GM23338 (cell line): ENCODE measurements at regions not wholly inside any gene's neighbourhood (a gene's known extent, or its start where the extent isn't known, plus 50 kb on each side); places are given as distances from the start of the nearest gene placed in this dataset.

ENCODE experiments used
- ATAC-seq: fragments of 200-7000 bp; cut with Tn5 transposase; 3 replicates; pipeline ENCODE4 v1.9.1; 2020
- DNase-seq: peaks from one replicate; pipeline ENCODE4 v3.0.0-alpha.2; 2015; ENCODE audit warnings: low spot score
- H2AFZ ChIP-seq: fragments of 200-600 bp; sonication (generic); 2 replicates; pipeline ENCODE4 v1.8.0; 2016; ENCODE audit warnings: antibody characterized with exemption, mild to moderate bottlenecking, moderate library complexity
- H3F3A ChIP-seq: fragments of 200-600 bp; sonication (generic); replicated peaks from 2 replicates; pipeline ENCODE4 v1.8.0; 2017; ENCODE audit warnings: antibody characterized with exemption, mixed run types, low read depth
- H3K27ac ChIP-seq: fragments of 200-600 bp; sonication (generic); 2 replicates; pipeline ENCODE4 v1.6.1; 2016; ENCODE audit warnings: low read depth
- H3K27me3 ChIP-seq: fragments of 200-600 bp; sonication (generic); 2 replicates; pipeline ENCODE4 v1.8.0; 2016; ENCODE audit warnings: mild to moderate bottlenecking, mixed run types, moderate library complexity; ENCODE audit not compliant: insufficient read depth
- H3K36me3 ChIP-seq: fragments of 200-600 bp; sonication (generic); 2 replicates; pipeline ENCODE4 v1.8.0; 2016; ENCODE audit warnings: mild to moderate bottlenecking; ENCODE audit not compliant: insufficient read depth
- H3K4me1 ChIP-seq: fragments of 200-600 bp; sonication (generic); 2 replicates; pipeline ENCODE4 v1.8.0; 2016; ENCODE audit warnings: mild to moderate bottlenecking, moderate library complexity; ENCODE audit not compliant: insufficient read depth
- H3K4me2 ChIP-seq: fragments of 200-600 bp; sonication (generic); 2 replicates; pipeline ENCODE4 v1.7.1; 2017; ENCODE audit warnings: mixed run types
- H3K4me3 ChIP-seq: fragments of 200-600 bp; sonication (generic); 2 replicates; pipeline ENCODE4 v1.6.1; 2016; ENCODE audit warnings: mixed run types
- H3K79me2 ChIP-seq: fragments of 200-600 bp; sonication (generic); replicated peaks from 2 replicates; pipeline ENCODE4 v1.8.0; 2017; ENCODE audit warnings: mild to moderate bottlenecking; ENCODE audit not compliant: insufficient read depth
- H3K9me2 ChIP-seq: fragments of 200-600 bp; sonication (generic); 2 replicates; pipeline ENCODE4 v1.8.0; 2017; ENCODE audit not compliant: insufficient read depth
- H4K20me1 ChIP-seq: fragments of 200-600 bp; sonication (generic); replicated peaks from 2 replicates; pipeline ENCODE4 v1.8.0; 2017; ENCODE audit warnings: mild to moderate bottlenecking; ENCODE audit not compliant: insufficient read depth
- H3K27ac Mint-ChIP-seq: 2 replicates; pipeline ENCODE4 v1.8.0; 2020; ENCODE audit warnings: inconsistent platforms, mild to moderate bottlenecking, moderate library complexity, mixed read lengths
- H3K27me3 Mint-ChIP-seq: 3 replicates; pipeline ENCODE4 v1.8.0; 2022; ENCODE audit warnings: low read depth, mild to moderate bottlenecking, moderate library complexity, mixed read lengths, inconsistent platforms; ENCODE audit not compliant: insufficient read depth, poor library complexity
- H3K36me3 Mint-ChIP-seq: 3 replicates; pipeline ENCODE4 v1.8.0; 2021; ENCODE audit warnings: low read depth, mild to moderate bottlenecking, inconsistent platforms, moderate library complexity, mixed read lengths
- H3K4me1 Mint-ChIP-seq: 3 replicates; pipeline ENCODE4 v1.8.0; 2020; ENCODE audit warnings: mild to moderate bottlenecking, inconsistent platforms, mixed read lengths
- H3K4me3 Mint-ChIP-seq: 3 replicates; pipeline ENCODE4 v1.8.0; 2021; ENCODE audit warnings: moderate library complexity, mild to moderate bottlenecking, inconsistent platforms, mixed read lengths
- H3K9me3 Mint-ChIP-seq: 3 replicates; pipeline ENCODE4 v1.8.0; 2020; ENCODE audit warnings: moderate library complexity, mild to moderate bottlenecking, inconsistent platforms, mixed read lengths
- CREB1 ChIP-seq: fragments of 250-450 bp; sonication (Bioruptor Pico); IDR thresholded peaks from 2 replicates; pipeline ENCODE4 v1.5.0; 2020; ENCODE audit warnings: low read depth, mild to moderate bottlenecking, moderate library complexity
- EZH2 ChIP-seq: fragments of 200-600 bp; sonication (generic); IDR thresholded peaks from one replicate; pipeline ENCODE4 v1.8.0; 2017; ENCODE audit warnings: antibody characterized with exemption, mild to moderate bottlenecking, low read depth; ENCODE audit not compliant: unreplicated experiment
- EZH2phosphoT487 ChIP-seq: fragments of 200-600 bp; sonication (generic); IDR thresholded peaks from one replicate; pipeline ENCODE4 v1.8.1; 2018; ENCODE audit warnings: antibody characterized with exemption; ENCODE audit not compliant: unreplicated experiment
- NANOG ChIP-seq: IDR thresholded peaks from 2 replicates; pipeline ENCODE4 v1.6.1; 2016; ENCODE audit warnings: antibody characterized with exemption, borderline replicate concordance
- STAT1 ChIP-seq: IDR thresholded peaks from one replicate; pipeline ENCODE4 v1.6.1; 2016; ENCODE audit warnings: antibody characterized with exemption; ENCODE audit not compliant: unreplicated experiment
- ZNF114 ChIP-seq: fragments of 250-450 bp; sonication (Bioruptor Pico); IDR thresholded peaks from 2 replicates; pipeline ENCODE4 v1.5.0; 2020; ENCODE audit warnings: mild to moderate bottlenecking, moderate library complexity
- TF ChIP-seq, protein P1 (sequence below): fragments of 250-450 bp; sonication (Bioruptor Pico); IDR thresholded peaks from 2 replicates; pipeline ENCODE4 v1.5.0; 2020; ENCODE audit warnings: mild to moderate bottlenecking, moderate library complexity

DNA sequence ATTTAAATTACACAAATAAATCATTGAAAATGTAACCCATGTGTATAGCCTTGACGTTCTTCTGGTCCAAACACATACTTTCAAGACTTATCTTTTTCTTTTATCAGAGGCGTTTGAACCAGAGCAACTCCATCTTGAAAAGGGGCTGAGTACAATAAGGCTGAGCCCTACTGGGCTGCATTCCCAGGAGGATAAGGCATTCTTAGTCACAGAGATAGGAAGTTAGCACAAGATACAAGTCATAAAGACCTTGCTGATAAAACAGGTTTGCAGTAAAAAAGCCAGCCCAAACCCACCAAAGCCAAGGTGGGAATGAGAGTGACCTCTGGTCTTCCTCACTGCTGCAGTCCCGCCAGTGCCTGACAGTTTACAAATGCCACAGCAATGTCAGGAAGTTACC is 101.0 kb upstream of the IGSF10 start:
- H3K36me3 ChIP-seq = no peaks in the 10 kb centered on the region
- ATAC-seq (no peak), DNase-seq (no peak)
- peaks cover 11% of the 10 kb centered on the region; the same call in 1 of the 2 replicates for H3K4me1 ChIP-seq
- Mint-ChIP-seq H3K4me3 (no peak overlapping the region), H3K9me3 (no peaks in the 10 kb centered on the region), H3K36me3 (no peaks in the 10 kb centered on the region), H3K27ac (no peak overlapping the region), H3K27me3 (peaks cover 4% of the 10 kb centered on the region), H3K4me1 (peaks cover 13% of the 10 kb centered on the region)
- no peak overlapping the region for H2AFZ ChIP-seq
- no peaks in the 10 kb centered on the region for H3F3A ChIP-seq
- no peaks in the 10 kb centered on the region for H4K20me1 ChIP-seq
- H3K27me3 ChIP-seq = no peaks in the 10 kb centered on the region
- TF ChIP-seq ZNF114 (CRISPR knock-in tag) = no peak
- TF ChIP-seq, protein P1, sequence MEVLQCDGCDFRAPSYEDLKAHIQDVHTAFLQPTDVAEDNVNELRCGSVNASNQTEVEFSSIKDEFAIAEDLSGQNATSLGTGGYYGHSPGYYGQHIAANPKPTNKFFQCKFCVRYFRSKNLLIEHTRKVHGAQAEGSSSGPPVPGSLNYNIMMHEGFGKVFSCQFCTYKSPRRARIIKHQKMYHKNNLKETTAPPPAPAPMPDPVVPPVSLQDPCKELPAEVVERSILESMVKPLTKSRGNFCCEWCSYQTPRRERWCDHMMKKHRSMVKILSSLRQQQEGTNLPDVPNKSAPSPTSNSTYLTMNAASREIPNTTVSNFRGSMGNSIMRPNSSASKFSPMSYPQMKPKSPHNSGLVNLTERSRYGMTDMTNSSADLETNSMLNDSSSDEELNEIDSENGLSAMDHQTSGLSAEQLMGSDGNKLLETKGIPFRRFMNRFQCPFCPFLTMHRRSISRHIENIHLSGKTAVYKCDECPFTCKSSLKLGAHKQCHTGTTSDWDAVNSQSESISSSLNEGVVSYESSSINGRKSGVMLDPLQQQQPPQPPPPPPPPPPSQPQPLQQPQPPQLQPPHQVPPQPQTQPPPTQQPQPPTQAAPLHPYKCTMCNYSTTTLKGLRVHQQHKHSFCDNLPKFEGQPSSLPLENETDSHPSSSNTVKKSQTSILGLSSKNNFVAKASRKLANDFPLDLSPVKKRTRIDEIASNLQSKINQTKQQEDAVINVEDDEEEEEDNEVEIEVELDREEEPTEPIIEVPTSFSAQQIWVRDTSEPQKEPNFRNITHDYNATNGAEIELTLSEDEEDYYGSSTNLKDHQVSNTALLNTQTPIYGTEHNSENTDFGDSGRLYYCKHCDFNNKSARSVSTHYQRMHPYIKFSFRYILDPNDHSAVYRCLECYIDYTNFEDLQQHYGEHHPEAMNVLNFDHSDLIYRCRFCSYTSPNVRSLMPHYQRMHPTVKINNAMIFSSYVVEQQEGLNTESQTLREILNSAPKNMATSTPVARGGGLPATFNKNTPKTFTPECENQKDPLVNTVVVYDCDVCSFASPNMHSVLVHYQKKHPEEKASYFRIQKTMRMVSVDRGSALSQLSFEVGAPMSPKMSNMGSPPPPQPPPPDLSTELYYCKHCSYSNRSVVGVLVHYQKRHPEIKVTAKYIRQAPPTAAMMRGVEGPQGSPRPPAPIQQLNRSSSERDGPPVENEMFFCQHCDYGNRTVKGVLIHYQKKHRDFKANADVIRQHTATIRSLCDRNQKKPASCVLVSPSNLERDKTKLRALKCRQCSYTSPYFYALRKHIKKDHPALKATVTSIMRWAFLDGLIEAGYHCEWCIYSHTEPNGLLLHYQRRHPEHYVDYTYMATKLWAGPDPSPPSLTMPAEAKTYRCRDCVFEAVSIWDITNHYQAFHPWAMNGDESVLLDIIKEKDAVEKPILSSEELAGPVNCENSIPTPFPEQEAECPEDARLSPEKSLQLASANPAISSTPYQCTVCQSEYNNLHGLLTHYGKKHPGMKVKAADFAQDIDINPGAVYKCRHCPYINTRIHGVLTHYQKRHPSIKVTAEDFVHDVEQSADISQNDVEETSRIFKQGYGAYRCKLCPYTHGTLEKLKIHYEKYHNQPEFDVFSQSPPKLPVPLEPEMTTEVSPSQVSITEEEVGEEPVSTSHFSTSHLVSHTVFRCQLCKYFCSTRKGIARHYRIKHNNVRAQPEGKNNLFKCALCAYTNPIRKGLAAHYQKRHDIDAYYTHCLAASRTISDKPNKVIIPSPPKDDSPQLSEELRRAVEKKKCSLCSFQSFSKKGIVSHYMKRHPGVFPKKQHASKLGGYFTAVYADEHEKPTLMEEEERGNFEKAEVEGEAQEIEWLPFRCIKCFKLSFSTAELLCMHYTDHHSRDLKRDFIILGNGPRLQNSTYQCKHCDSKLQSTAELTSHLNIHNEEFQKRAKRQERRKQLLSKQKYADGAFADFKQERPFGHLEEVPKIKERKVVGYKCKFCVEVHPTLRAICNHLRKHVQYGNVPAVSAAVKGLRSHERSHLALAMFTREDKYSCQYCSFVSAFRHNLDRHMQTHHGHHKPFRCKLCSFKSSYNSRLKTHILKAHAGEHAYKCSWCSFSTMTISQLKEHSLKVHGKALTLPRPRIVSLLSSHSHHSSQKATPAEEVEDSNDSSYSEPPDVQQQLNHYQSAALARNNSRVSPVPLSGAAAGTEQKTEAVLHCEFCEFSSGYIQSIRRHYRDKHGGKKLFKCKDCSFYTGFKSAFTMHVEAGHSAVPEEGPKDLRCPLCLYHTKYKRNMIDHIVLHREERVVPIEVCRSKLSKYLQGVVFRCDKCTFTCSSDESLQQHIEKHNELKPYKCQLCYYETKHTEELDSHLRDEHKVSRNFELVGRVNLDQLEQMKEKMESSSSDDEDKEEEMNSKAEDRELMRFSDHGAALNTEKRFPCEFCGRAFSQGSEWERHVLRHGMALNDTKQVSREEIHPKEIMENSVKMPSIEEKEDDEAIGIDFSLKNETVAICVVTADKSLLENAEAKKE (CRISPR knock-in tag) = no peak
- no peak for TF ChIP-seq EZH2
- no peak for TF ChIP-seq STAT1
- no peak for TF ChIP-seq NANOG
- no peak overlapping the region for H3K27ac ChIP-seq
- H3K4me3 ChIP-seq = no peak overlapping the region
- no peaks in the 10 kb centered on the region for H3K79me2 ChIP-seq
- H3K9me2 ChIP-seq = peaks cover 13% of the 10 kb centered on the region; the same call in 1 of the 2 replicates
- H3K4me2 ChIP-seq = no peak overlapping the region

DNA sequence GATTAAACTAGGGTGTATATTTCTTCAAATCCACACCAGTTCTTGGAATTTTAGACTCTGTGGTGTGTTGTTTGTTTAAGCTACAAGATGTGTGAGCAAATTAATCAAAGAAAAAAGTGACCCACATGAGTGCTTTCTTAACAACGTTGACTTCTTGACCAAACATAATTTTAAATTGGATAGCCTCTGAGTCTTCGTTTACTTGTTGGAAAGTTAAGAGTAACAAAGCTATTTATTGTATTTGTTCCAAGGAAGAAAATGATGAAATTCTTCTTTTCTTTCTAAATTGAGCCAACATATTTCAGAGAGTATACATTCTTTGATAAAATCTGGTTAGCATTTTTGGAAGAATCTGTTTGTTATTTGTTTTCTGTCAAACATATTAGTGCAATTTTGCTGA is 99.9 kb upstream of the IGSF10 start:
- Histone ChIP-seq H3K27ac (no peak overlapping the region), H3K27me3 (no peaks in the 10 kb centered on the region), H3K36me3 (no peaks in the 10 kb centered on the region), H3K4me3 (no peak overlapping the region), H2AFZ (peak overlapping the region; percentile 3; the same call in 1 of the 2 replicates), H3F3A (no peaks in the 10 kb centered on the region), H3K4me1 (0 out of 2 replicates have a peak, but pooled peaks cover 10% of the 10 kb centered on the region), H3K4me2 (no peak overlapping the region), H3K9me2 (peaks cover 13% of the 10 kb centered on the region; the same call in 1 of the 2 replicates), H4K20me1 (no peaks in the 10 kb centered on the region), H3K79me2 (no peaks in the 10 kb centered on the region)
- peaks cover 2% of the 10 kb centered on the region for H3K27me3 Mint-ChIP-seq
- DNase-seq = no peak
- no peak overlapping the region for H3K27ac Mint-ChIP-seq
- ATAC-seq = no peak
- H3K4me1 Mint-ChIP-seq = peaks cover 11% of the 10 kb centered on the region
- no peaks in the 10 kb centered on the region for H3K9me3 Mint-ChIP-seq
- H3K36me3 Mint-ChIP-seq = no peaks in the 10 kb centered on the region
- H3K4me3 Mint-ChIP-seq = no peak overlapping the region
- no peak for TF ChIP-seq EZH2phosphoT487
- TF ChIP-seq, protein P1 (CRISPR knock-in tag) = no peak
- no peak for TF ChIP-seq CREB1 (CRISPR knock-in tag)
- TF ChIP-seq NANOG = no peak
